Liver (tissue), 8 donors: ENCODE measurements at regions not wholly inside any gene's neighbourhood (a gene's known extent, or its start where the extent isn't known, plus 50 kb on each side); places are given as distances from the start of the nearest gene placed in this dataset.

Experiments used
- DNase-seq: peaks from one replicate; pipeline ENCODE4 v3.0.0-alpha.2; 2017; ENCODE audit warnings: low spot score
- H3K27ac ChIP-seq, 2 donors: one replicate each; pipeline ENCODE4 v1.7.0; 2013; ENCODE audit warnings: inconsistent platforms in 2 of 2, low read length in 2 of 2, control low read depth in 1 of 2, low read depth in 1 of 2, mild to moderate bottlenecking in 1 of 2
- H3K27me3 ChIP-seq, 4 donors: one replicate each; pipeline versions ENCODE4 v1.6.1 to v1.7.0; 2013; ENCODE audit warnings: low read length in 3 of 4, inconsistent platforms in 1 of 4, mild to moderate bottlenecking in 1 of 4, moderate library complexity in 1 of 4; ENCODE audit not compliant: control insufficient read depth in 4 of 4, insufficient read depth in 4 of 4
- H3K36me3 ChIP-seq, 4 donors: one replicate each; pipeline versions ENCODE4 v1.6.1 to v1.7.0; 2013; ENCODE audit warnings: low read length in 3 of 4, mild to moderate bottlenecking in 3 of 4, low read depth in 1 of 4, moderate library complexity in 1 of 4; ENCODE audit not compliant: control insufficient read depth in 4 of 4, insufficient read depth in 3 of 4
- H3K4me1 ChIP-seq, 4 donors: one replicate each; pipeline versions ENCODE4 v1.6.1 to v1.7.0; 2013; ENCODE audit warnings: low read length in 3 of 4, mild to moderate bottlenecking in 3 of 4, moderate library complexity in 1 of 4; ENCODE audit not compliant: control insufficient read depth in 4 of 4, insufficient read depth in 4 of 4
- H3K4me3 ChIP-seq, 3 donors: one replicate each; pipeline versions ENCODE4 v1.6.1 to v1.7.0; 2013; ENCODE audit warnings: low read length in 3 of 3, control low read depth in 1 of 3, low read depth in 1 of 3, mild to moderate bottlenecking in 1 of 3
- H3K9ac ChIP-seq, 2 donors: one replicate each; pipeline ENCODE4 v1.7.0; 2013; ENCODE audit warnings: low read length in 2 of 2, mild to moderate bottlenecking in 2 of 2, moderate library complexity in 2 of 2, control low read depth in 1 of 2, low read depth in 1 of 2
- H3K9me3 ChIP-seq, 4 donors: one replicate each; pipeline versions ENCODE4 v1.6.1 to v1.7.0; 2013; ENCODE audit warnings: low read length in 3 of 4; ENCODE audit not compliant: control insufficient read depth in 4 of 4
- ATF3 ChIP-seq: IDR thresholded peaks from 2 replicates; pipeline ENCODE4 v1.6.1; 2016; ENCODE audit warnings: antibody characterized with exemption
- CTCF ChIP-seq: fragments of 150-350 bp; IDR thresholded peaks from 2 replicates; pipeline ENCODE4 v1.5.1; 2017; ENCODE audit warnings: improper control_type of control experiment, low read depth, low read length; ENCODE audit not compliant: missing input control
- EGR1 ChIP-seq, 2 donors: IDR thresholded peaks; 2 replicates each; pipeline ENCODE4 v1.6.1; 2016 to 2018; ENCODE audit warnings: antibody characterized with exemption in 2 of 2, low read depth in 2 of 2
- FOXA1 ChIP-seq: IDR thresholded peaks from 2 replicates; pipeline ENCODE4 v1.6.1; 2016; ENCODE audit warnings: antibody characterized with exemption
- FOXA2 ChIP-seq: IDR thresholded peaks from 2 replicates; pipeline ENCODE4 v1.6.1; 2016; ENCODE audit warnings: antibody characterized with exemption
- GABPA ChIP-seq, 2 donors: IDR thresholded peaks in 1 of 2; conservative IDR thresholded peaks in 1 of 2; 2 replicates each; pipeline ENCODE4 v1.6.1; 2016; ENCODE audit warnings: antibody characterized with exemption in 2 of 2, mild to moderate bottlenecking in 1 of 2, moderate library complexity in 1 of 2
- HNF4A ChIP-seq, 2 donors: conservative IDR thresholded peaks; 2 replicates each; pipeline ENCODE4 v1.6.1; 2016; ENCODE audit warnings: antibody characterized with exemption in 2 of 2, mild to moderate bottlenecking in 2 of 2
- HNF4G ChIP-seq: IDR thresholded peaks from 2 replicates; pipeline ENCODE4 v1.6.1; 2016; ENCODE audit warnings: antibody characterized with exemption
- JUND ChIP-seq, 2 donors: IDR thresholded peaks; 2 replicates each; pipeline ENCODE4 v1.6.1; 2016; ENCODE audit warnings: antibody characterized with exemption in 2 of 2
- MAX ChIP-seq: IDR thresholded peaks from 2 replicates; pipeline ENCODE4 v1.6.1; 2016; ENCODE audit warnings: antibody characterized with exemption
- NR2F2 ChIP-seq: IDR thresholded peaks from 2 replicates; pipeline ENCODE4 v1.6.1; 2016; ENCODE audit warnings: antibody characterized with exemption
- RAD21 ChIP-seq, 2 donors: IDR thresholded peaks; 2 replicates each; pipeline ENCODE4 v1.6.1; 2016; ENCODE audit warnings: antibody characterized with exemption in 2 of 2, mild to moderate bottlenecking in 2 of 2
- REST ChIP-seq: IDR thresholded peaks from 2 replicates; pipeline ENCODE4 v1.6.1; 2016; ENCODE audit warnings: antibody characterized with exemption, mild to moderate bottlenecking
- SP1 ChIP-seq: IDR thresholded peaks from 2 replicates; pipeline ENCODE4 v1.6.1; 2018; ENCODE audit warnings: antibody characterized with exemption, mild to moderate bottlenecking
- TAF1 ChIP-seq: conservative IDR thresholded peaks from 2 replicates; pipeline ENCODE4 v1.6.1; 2016; ENCODE audit warnings: antibody characterized with exemption, mild to moderate bottlenecking
- YY1 ChIP-seq: IDR thresholded peaks from 2 replicates; pipeline ENCODE4 v1.6.1; 2016; ENCODE audit warnings: antibody characterized with exemption, mild to moderate bottlenecking
- WGBS: extraction: QIAGEN DNeasy Blood & Tissue Kit; methylation state at CpG from one replicate; pipeline ENCODE4 v1.1.7; 2013; 5-methylcytosine and 5-hydroxymethylcytosine counted together
- donor health status: healthy.
- donor health status: healthy.
- donor health status: healthy.
- donor health status: healthy.
- donor health status: healthy.

- no peak overlapping the region for H3K4me3 ChIP-seq
- H3K27ac ChIP-seq, result no peak overlapping the region
- TF ChIP-seq JUND (IDR thresholded peaks at IDR 0.05) (no peak), ATF3 (no peak), MAX (no peak), TAF1 (no peak), CTCF (no peak), REST (no peak), YY1 (no peak), RAD21 (IDR thresholded peaks at IDR 0.05) (no peak), FOXA2 (no peak), NR2F2 (no peak), SP1 (no peak), HNF4A (conservative IDR thresholded peaks at IDR 0.05) (no peak)
- H3K9me3 ChIP-seq, result no peaks in the 10 kb centered on the region
- DNase-seq, result no peak
- 68% methylated on average over 1 of the region's 1 CpG for WGBS
- no peak overlapping the region for H3K9ac ChIP-seq
- H3K36me3 ChIP-seq, result no peaks in the 10 kb centered on the region
- H3K27me3 ChIP-seq, result no peaks in the 10 kb centered on the region
- H3K4me1 ChIP-seq, result no peaks in the 10 kb centered on the region
Measured at GRCh38 chr4:181770971-181771370, 472.2 kb upstream of the TENM3 start.

GRCh38 chr4:181775298-181775697 lies 467.9 kb upstream of the TENM3 start:
- H3K27ac ChIP-seq, result no peak overlapping the region
- H3K9ac ChIP-seq, result no peak overlapping the region
- no peak overlapping the region for H3K4me3 ChIP-seq
- H3K4me1 ChIP-seq, result no peaks in the 10 kb centered on the region
- no peak for DNase-seq
- 58% methylated on average over 4 of the region's 4 CpGs for WGBS
- peaks cover 0 to 3% (median 0%) of the 10 kb centered on the region in 4 donors for H3K9me3 ChIP-seq
- TF ChIP-seq ATF3 (no peak), GABPA (IDR thresholded peaks at IDR 0.05 in 1 of 2, conservative IDR thresholded peaks at IDR 0.05 in 1 of 2) (no peak), REST (no peak), RAD21 (IDR thresholded peaks at IDR 0.05) (no peak), JUND (IDR thresholded peaks at IDR 0.05) (no peak), SP1 (no peak), YY1 (no peak), TAF1 (no peak), HNF4G (no peak), EGR1 (IDR thresholded peaks at IDR 0.05; ENCODE audit: low read depth in 2 of 2) (no peak), FOXA1 (no peak)
- H3K27me3 ChIP-seq, result no peaks in the 10 kb centered on the region
- no peaks in the 10 kb centered on the region for H3K36me3 ChIP-seq
